HG03378 (cell line): ENCODE measurements at regions not wholly inside any gene's neighbourhood (a gene's known extent, or its start where the extent isn't known, plus 50 kb on each side); places are given as distances from the start of the nearest gene placed in this dataset.

Experiments
- ATAC-seq: cut with Tn5 transposase; IDR thresholded peaks from one replicate; pipeline ENCODE4 v1.9.1; 2021; ENCODE audit warnings: mild to moderate bottlenecking, moderate library complexity; ENCODE audit not compliant: unreplicated experiment

DNA sequence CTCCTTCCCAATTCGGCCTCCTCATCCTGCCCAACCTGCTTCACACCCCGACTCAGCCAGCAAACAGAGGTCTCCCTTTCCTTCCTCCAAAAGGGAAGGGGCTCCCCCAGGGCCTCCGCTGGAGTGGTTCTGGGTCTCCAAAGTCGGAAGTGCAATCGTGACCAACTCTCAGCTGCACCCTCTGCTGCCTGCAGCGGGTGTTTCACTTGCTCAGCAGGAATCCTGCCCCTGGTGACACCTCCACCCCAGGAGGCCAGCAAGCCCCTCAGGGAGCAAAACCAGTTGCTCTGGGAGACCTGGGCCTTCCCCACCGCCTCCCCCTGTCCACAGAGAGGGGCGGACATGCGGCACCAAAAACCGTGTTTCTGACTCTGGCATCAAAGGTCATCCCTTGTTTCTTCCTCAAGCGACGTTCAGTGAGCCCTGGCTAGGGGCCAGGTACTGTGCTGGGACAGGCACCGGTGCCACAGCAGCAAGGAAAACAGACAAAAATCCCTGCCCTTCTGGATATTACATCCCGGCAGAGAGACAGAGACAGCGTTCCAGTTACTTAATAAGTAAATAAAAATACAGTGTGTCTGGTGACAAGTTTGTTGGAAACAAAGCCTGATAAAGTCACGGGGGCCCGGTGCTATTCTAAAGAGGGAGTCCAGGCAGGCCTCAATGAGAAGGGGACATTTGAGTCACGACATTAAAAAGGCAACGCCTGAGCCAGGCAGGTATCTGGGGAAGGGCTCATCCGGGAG is 219.0 kb downstream of the BMP7 start:
- no peak for ATAC-seq

DNA sequence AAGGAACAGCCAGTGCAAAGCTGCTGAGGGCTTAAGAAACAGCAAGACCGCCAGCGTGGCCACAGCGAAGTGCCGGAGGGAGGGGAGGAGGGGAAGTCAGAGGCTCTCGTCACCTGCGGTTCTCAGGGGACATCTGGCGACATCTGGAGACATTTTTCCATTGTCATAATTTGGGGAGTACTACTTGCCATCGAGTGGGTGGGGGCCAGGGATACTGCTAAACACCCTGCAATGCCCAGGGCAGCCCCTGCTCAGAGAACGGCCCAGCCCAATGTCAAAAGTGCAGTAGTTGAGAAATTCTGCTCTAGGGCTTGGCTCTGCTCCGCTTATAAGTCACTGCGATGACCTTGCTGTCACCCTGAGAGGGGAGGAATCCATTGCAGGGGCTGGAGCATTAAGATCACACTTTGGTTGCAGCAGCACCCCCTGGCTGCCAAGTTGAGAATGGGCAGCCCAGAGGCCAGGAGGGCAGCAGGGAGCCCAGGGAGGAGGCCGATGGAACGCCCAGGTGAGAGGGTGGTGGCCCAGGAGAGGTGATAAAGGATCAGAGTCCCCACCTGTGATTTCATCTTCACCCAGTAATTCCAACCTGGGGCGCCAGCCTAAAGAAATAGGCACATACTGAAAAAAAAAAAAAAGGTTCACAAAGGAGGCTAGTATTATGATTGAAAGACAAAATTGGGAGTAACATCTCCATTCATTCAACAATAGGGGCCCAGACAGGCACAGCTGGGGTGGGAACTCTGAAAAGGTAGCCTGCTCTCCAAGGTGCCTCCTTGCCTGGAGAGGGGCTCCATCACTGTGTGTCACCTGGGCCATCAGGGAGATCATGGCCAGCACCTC is 218.2 kb downstream of the BMP7 start:
- ATAC-seq: no peak

DNA sequence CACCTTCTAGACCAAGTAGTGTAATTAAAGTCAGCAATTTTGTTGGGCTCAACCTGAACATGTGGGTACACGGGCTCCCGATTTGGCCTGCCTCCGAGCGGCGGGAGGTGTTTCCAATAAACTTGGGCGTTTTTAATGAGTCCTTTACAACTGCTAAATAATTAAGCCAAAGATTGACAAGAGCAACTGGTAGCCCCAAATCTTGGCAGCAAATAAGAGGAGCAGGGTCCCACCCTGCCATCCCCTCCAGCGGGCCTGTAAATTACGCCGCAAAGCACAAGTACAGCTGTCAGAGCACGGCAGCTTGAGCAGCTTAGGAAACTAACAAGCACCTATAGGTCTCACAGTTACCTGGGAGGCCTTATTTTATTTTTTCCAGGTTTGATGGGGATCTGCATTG is 217.1 kb downstream of the BMP7 start:
- ATAC-seq: no peak

DNA sequence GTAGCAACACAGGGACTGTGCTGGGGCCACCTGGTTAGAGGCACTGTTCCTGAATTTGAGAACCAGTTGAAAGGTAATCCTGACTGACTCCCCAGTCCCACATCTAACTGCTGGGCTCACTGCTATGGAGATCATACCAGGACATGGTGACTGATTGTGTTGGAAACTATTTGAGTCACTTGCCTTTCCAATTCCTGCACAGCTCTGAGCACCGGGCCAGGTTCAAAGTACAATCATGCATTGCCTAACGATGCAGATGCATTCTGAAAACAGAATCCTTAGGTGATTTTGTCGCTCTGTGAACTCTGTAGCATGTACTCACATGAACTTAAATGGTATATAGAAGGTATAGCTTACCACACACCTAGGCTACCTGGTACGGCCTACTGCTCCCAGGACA is 215.3 kb downstream of the BMP7 start:
- ATAC-seq: no peak

DNA sequence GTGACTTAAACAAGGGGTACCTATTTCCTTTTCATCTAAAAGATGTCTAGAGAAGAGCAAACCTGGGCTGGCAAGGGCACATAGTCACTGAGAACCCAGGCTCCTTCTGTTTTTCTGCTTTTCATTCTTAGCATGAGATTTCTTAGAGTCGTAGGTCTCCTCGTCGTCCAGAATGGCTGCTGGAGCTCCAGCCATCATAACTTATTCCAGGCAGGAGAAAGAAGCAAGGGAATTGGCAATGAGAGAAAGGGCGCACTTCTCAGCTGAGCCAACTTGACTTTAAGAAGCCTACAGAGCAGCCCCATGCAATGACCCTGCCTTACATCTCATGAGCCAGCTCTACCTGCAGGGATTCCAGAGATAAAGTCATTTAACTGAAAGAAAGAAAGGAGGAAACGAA is 213.4 kb downstream of the BMP7 start:
- no peak for ATAC-seq

DNA sequence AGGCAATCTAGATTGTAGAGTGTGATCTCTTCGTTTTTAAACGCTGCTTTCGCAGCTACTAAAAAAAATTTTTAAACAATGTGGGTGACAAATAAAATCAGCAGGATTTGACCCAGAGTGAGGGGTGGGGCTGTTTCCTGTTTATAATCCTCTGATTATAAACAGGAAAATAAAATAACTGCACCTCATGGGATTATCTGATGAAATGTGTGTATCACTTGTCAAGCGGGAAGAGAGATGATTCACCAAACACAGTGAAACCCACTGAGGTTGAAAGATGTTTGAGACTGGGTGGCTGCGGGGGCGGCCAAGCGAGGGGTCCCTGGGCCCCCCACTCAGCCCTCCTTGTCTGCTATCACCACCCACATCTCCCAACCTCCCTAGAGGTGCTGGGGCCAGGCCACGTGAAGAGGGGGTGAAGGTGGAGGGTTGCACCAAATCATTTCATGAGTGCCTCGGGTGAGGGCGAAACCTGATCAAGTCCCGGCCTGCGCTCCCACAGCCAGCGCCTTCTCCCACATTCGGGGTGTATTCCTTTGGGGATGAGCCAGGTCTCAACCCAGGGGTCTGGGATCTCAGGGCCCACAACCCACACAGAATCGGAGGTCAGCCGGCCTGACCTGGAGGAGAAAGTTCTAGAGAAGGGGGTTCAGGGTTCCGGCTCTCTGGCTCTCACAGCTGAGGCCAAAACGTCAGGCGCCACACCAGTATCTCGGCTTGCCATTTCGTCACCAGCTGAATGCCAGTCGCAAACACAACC is 212.5 kb downstream of the BMP7 start:
- ATAC-seq: no peak

DNA sequence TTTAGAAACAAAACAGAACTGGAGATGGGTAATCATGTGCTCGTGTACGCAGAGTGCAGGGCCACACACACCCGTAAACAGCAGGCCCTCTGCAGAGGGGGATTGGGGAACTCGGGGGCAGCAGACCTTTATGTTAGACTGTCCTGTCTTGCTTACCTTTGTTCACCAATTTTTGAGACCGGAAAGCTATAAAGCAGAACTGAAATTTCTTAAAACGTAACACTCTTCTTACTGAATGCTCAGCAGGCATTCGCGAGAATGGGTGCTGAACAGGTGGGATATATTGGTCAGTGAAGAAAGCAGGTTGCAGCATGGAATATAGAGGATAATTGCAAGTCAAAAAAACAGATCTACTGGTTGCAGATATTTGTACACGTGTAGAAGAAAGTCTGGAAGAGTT is 211.1 kb downstream of the BMP7 start:
- no peak for ATAC-seq

DNA sequence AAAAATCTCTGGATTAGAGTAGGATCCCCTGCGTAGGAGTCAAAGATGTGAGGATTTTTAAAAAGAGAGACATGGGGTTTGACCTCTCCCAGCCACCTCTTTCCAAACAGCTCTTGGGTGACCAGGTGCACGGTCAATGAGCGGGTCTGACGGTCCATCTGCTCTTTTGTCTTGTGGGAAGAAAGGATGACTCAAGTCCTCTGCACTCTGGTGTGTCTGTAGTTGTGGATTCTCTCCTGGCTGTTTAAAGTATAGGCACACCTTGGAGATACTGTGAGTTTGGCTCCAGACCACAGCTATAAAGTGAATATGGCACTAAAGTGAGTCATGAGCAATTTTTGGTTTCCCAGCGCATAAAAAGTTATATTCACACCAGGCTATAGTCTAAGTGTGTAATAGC is 209.8 kb downstream of the BMP7 start:
- ATAC-seq: no peak

DNA sequence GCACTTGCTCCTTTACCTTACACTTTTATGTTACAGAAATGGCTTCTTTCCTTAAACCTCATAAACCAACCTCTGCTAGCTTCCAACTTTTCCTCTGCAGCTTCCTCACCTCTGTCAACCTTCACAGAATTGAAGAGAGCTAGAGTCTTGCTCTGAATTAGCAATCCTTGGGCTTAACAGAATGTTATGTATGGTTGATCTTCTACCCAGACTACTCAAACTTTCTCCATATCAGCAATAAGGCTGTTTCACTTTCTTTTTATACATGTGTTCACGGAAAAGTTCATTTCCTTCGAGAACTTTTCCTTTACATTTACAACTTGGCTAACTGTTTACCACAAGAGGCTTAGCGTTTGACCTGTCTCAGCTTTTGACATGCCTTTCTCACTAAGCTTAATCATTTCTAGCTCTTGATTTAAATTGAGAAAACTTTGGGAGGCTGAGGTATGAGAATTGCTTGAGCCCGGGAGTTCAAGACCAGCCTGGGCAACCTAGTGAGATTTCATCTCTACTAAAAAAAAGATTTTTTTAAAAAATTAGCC is 207.3 kb downstream of the BMP7 start:
- no peak for ATAC-seq

DNA sequence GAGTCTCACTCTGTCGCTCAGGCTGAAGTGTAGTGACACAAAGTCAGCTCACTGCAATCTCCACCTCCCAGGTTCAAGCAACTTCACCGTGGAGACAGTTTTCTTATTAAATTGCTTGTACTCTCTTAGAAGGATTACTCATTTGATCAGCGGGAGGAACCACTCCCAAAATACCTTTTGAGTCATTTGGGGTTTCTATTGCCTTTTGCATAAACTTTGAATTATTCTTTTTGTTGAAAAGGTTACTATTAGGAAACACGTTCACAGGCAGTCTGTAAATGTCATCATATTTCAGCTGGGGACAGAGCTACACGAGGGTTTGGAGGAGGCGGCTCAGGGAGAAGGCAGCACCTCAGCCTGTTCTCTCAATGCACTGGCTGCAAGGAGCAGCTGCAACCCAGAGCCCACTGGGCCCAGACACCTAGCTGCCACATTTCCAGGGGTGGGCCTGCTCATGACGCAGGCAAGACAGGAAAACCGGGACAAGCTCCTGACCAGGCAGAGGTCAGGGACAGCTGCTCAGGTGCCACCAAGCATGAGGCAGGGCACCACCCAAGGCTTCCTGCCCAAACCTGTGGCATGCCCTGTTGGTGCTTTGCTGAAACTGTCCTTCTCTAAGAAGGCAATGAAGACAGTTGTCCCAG is 205.9 kb downstream of the BMP7 start:
- no peak for ATAC-seq

DNA sequence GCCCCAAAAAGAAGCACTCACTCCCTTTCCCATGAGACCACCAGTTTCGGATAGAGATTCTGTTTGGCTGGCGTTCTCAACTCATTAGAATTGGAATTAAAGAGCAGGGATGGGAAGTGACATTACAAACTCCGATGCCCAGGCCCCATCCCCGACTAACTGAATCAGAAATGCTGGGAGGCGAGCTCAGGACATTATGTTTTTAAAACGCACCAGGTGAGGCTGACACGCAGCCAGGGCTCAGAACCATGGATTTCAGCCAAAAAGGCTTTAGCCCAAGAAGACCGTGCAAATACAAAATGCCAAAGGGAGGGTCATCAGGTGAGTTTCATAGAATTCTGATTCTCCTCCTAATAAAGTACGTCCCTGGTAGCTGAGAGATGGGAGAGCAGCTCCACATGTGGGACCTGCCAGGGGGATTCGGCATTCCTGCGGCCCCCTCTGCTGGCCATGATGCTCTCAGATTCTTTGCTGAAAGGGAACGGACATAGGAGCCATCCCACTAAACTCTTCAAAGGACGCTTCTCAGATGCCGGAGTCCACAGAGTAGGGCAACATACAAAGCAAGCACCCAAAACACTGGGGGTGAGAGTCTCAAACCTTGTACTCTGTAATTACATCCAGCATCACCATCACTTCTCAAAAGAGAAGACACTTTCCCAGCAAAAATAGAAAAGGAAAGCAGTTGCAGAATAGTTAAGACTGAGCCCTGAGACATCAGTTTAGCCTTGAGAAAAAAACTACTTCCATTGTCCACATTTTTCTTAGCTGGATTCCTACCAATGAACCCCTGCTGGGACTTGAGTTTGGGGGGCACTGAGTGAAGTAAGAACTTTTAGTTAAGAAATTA is 205.2 kb downstream of the BMP7 start:
- ATAC-seq: no peak

DNA sequence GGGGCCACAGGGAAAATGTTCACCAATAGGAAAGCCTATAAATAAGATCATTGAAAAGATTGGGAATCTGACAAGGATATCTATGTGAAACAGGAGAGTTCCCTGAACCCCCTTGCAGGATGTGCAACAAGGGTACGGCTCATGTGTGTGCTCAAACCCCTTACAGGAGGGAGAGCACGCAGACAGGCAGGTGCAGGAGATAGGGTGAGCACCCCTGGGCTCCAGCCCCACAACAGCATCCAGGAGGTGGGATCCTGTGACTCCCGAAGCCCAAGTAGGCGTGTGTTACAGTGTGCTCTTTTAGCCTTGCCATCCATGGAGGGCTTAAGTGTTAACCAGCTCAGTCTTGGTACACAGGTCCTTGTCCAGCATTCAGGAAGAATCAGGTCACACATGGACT is 204.2 kb downstream of the BMP7 start:
- no peak for ATAC-seq

DNA sequence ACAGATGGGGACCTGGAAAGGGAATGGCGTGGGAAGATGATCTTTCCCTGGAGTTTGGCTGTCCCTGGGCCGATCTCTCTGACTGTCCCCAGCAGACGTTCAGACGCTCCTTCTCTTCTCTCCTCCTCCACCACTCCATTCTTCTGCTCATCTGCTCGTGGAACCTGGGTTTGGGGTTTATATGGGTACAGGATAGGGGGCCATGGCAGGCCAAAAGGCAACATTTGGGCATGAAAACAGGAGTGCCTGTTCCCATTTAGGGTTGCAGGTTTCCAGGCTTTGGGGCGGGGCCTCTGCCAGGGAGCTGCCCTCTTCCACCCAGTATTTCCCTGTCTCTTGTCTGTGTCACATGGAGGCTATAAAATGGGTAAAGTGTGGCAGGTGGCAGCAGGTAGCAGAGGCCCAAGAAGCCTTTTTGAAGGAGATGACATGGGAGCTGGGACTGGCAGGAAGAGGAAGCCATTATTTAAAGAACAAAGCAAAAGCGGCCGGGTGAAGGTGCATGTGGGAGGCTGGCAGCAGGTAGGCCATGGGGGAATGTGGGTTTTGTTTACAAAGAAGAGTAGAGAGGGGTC is 203.7 kb downstream of the BMP7 start:
- no peak for ATAC-seq

DNA sequence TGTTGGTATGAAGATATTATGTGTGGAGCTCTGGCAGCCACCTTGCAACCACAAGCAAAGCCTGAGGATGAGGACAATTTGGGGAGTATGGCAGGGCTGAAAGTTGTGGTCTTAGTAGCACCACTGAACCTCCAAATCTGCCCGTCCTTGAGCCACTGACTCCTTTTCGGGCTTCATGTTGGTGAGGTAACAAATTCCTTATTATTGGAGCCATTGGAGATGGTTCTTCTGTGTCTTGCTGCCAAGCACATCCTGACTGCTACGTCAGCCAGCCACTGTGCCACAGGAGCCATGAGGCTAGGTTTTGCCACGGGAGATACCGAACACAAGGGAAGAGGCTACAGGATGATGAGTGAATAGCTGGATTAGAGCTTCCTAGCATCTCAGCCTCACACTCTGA is 201.6 kb downstream of the BMP7 start:
- ATAC-seq: no peak

DNA sequence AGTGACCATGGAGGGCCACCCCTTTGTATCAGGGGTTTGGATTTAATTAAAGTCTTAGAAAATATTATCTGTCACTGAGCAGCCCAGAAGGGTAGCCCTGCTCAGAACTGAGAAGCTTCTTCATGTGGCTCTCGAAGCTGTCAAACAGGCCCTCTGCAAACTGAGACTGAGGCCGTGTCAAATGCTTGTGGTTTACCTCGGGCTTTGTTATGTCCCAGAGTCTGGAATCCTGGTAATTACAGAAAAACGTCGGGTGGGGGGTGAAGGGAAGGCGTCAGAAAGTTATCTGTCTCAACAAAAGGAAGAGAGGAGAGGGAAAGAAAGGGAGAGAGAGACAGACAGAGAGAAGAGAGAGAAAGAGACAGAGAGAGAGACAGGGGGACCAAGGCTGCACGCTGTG is 200.8 kb downstream of the BMP7 start:
- ATAC-seq: no peak

DNA sequence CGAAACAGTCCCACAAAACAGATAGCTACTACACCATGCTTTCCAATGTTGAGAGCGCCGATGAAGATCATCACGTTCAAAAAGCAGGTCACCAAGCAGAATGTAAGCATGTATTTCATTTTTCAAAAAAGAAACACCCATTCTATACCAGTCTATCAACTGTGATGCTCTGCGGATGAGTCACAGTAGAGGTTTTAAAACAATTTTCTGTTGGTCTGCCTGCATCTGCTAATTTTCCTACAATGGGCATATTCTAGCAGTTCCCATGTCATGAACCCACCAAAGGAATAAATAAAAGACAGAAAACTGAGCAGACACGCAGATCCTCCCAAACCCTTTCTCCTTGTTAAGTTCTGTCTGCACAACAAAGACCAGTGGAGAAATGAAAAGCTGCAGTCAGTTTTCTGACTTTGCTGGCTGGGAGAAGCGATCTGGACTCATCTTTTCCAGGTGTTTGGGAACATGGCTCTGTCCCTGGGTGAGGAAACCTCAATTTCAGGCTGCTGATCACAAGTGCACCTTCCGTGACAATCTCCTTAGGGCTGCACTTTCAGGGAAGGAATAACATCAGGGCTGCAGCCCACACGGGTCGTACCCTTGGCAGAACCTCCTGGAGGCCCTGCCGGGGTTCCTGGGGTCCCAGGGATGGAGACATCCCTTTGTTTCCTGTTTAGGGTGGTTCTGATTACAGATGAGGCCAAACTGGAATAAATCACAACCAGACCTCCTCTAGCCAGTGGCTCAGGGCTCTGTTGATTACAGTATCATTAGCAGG is 200.1 kb downstream of the BMP7 start:
- ATAC-seq: no peak

DNA sequence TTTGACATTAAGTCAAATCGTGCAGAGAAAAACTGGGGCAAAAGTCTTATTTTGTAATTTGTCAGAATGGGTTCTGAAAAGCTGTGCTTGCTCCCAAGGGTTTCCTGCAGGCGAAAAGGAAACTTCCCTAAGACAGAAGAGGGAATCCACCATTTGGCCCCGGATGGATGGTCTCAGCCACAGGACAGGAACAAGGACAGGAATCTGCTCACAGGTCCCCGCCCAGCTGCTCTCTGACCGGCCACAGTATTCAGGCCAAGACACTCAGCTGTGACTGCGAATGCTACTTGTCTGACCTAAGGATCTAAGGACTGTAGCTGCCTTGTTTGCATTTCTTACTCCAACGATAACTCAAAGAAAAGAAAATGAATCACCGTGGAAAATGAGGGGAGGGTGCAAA is 197.0 kb downstream of the BMP7 start:
- no peak for ATAC-seq

DNA sequence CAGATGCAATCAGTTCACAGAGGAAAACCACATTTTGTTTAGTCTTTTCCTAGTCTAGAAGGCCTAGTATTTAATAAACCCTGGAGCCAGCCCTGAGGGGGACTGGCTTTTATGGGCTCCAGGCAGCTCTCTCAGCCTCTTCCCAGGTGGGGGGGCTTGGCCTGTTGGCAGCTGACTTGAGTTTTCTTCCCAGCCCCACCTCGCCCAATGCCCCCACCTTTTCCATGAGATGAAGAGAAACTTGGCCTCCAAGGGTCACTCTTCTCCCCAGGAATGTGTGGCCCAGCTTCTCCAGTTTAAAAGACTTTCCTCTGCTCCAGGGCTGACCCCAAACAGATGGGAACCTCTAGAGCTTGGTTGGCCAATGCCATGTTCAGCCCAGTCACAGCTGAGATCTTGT is 196.1 kb downstream of the BMP7 start:
- ATAC-seq: no peak

DNA sequence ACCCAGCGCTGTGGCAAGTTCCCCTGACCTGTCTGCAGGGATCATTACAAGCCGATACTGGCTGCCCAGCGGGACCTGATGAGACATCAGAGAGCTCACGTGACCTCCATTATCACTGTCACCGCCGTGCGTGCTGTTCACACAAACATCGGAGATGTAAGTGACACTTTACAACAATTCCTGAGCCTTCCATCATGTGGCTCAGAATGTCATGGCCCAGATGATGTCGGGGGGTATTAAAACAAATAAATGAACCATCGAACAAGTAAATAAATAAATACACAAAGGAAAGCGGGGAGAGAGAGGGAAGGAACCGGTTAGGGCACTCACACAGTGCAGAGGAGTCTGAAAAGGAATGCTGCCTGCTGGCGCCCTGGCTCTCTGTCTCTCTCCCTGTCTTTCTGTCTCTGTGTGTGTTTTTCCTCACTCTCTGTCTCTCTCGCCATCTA is 195.1 kb downstream of the BMP7 start:
- ATAC-seq: no peak
